Erythroblast (primary cell): ENCODE measurements at regions not wholly inside any gene's neighbourhood (a gene's known extent, or its start where the extent isn't known, plus 50 kb on each side); places are given as distances from the start of the nearest gene placed in this dataset.
A peak's percentile ranks its signal among the peaks of the same experiment; 100 is the strongest.
"Not testable (repeated sequence)": the region's sequence is repeated elsewhere in the genome, so short reads cannot be mapped to it uniquely, and the experiment has no call there.

ENCODE experiments used
- DNase-seq, 2 experiments: peaks; one replicate each; lab custom pipeline; 2025; lab: John Stamatoyannopoulos, UW
- GATA1 ChIP-seq: IDR thresholded peaks from 2 replicates; pipeline ENCODE4 v1.6.1; 2011; ENCODE audit warnings: low read depth, mild to moderate bottlenecking, control low read depth, low read length, moderate library complexity
- POLR2A ChIP-seq: IDR thresholded peaks from 2 replicates; pipeline ENCODE4 v1.6.1; 2011; ENCODE audit warnings: mild to moderate bottlenecking, low read length

- DNase-seq, result no peak
- no peak for TF ChIP-seq GATA1
- TF ChIP-seq POLR2A, result no peak
Observed at GRCh38 chr15:38090678-38091077, 156.2 kb downstream of the TMCO5A start.

GRCh38 chr15:38091078-38091645 is 156.7 kb downstream of the TMCO5A start:
- peak in 1 of 2 experiments; percentile 11 for DNase-seq
- TF ChIP-seq GATA1 (no peak), POLR2A (no peak)

- TF ChIP-seq POLR2A, result no peak
- TF ChIP-seq GATA1, result no peak
- peak in 1 of 2 experiments; percentile 23 for DNase-seq
Observed at GRCh38 chr15:38093931-38094330, 158.7 kb upstream of the SPRED1 start.

- TF ChIP-seq POLR2A (no peak), GATA1 (no peak)
- DNase-seq, result no peak
Observed at GRCh38 chr15:38102972-38103371, 149.7 kb upstream of the SPRED1 start.

- no peak for DNase-seq
- TF ChIP-seq POLR2A, result no peak
- no peak for TF ChIP-seq GATA1
Observed at GRCh38 chr15:38103564-38103963, 149.1 kb upstream of the SPRED1 start.

GRCh38 chr15:38111070-38111469 is 141.6 kb upstream of the SPRED1 start:
- TF ChIP-seq GATA1 (no peak), POLR2A (no peak)
- DNase-seq, result no peak

- no peak for TF ChIP-seq GATA1
- no peak for TF ChIP-seq POLR2A
- DNase-seq, result no peak
Observed at GRCh38 chr15:38112406-38112805, 140.2 kb upstream of the SPRED1 start.

- TF ChIP-seq POLR2A (no peak), GATA1 (no peak)
Observed at GRCh38 chr15:38115121-38115520, 137.5 kb upstream of the SPRED1 start.

GRCh38 chr15:38117781-38118180 is 134.9 kb upstream of the SPRED1 start:
- TF ChIP-seq GATA1, result no peak
- no peak for TF ChIP-seq POLR2A
- no peak for DNase-seq

More at GRCh38 chr15:38115121-38115520, 137.5 kb upstream of the SPRED1 start:
- DNase-seq, result no peak

- DNase-seq, result not testable (repeated sequence)
Observed at GRCh38 chr15:38119865-38120264, 132.8 kb upstream of the SPRED1 start.

- DNase-seq, result peak; percentile 20 to 62
- TF ChIP-seq POLR2A, result no peak
- TF ChIP-seq GATA1, result no peak
Observed at GRCh38 chr15:38127306-38127771, 125.3 kb upstream of the SPRED1 start.

GRCh38 chr15:38128341-38128781 is 124.3 kb upstream of the SPRED1 start:
- TF ChIP-seq POLR2A (no peak), GATA1 (no peak)
- no peak for DNase-seq

- DNase-seq, result no peak
- TF ChIP-seq POLR2A, result no peak
Observed at GRCh38 chr15:38128921-38129320, 123.7 kb upstream of the SPRED1 start.

GRCh38 chr15:38129531-38130204 is 123.0 kb upstream of the SPRED1 start:
- DNase-seq, result no peak

GRCh38 chr15:38130205-38130567 is 122.5 kb upstream of the SPRED1 start:
- no peak for DNase-seq
- TF ChIP-seq GATA1, result no peak
- TF ChIP-seq POLR2A, result no peak

More at GRCh38 chr15:38129531-38130204, 123.0 kb upstream of the SPRED1 start:
- no peak for TF ChIP-seq POLR2A
- no peak for TF ChIP-seq GATA1
